Gastrocnemius medialis (tissue), 4 donors: ENCODE measurements at regions not wholly inside any gene's neighbourhood (a gene's known extent, or its start where the extent isn't known, plus 50 kb on each side); places are given as distances from the start of the nearest gene placed in this dataset.

Source experiments
- CTCF ChIP-seq, 5 experiments: fragments of 450-650 bp in 3 of 5; fragments of 200-600 bp in 2 of 5; sonication (generic) in 2 of 5; IDR thresholded peaks in 4 of 5; conservative IDR thresholded peaks in 1 of 5; 1 replicate in 4 of 5; 2 replicates in 1 of 5; pipeline ENCODE4 v1.5.1; 2016 to 2019; ENCODE audit warnings: antibody characterized with exemption in 5 of 5, mild to moderate bottlenecking in 3 of 5, moderate library complexity in 3 of 5
- POLR2A ChIP-seq, 2 donors: fragments of 450-650 bp; IDR thresholded peaks; one replicate each; pipeline ENCODE4 v1.6.1; 2017; ENCODE audit warnings: antibody characterized with exemption in 2 of 2, mild to moderate bottlenecking in 2 of 2, moderate library complexity in 2 of 2

DNA sequence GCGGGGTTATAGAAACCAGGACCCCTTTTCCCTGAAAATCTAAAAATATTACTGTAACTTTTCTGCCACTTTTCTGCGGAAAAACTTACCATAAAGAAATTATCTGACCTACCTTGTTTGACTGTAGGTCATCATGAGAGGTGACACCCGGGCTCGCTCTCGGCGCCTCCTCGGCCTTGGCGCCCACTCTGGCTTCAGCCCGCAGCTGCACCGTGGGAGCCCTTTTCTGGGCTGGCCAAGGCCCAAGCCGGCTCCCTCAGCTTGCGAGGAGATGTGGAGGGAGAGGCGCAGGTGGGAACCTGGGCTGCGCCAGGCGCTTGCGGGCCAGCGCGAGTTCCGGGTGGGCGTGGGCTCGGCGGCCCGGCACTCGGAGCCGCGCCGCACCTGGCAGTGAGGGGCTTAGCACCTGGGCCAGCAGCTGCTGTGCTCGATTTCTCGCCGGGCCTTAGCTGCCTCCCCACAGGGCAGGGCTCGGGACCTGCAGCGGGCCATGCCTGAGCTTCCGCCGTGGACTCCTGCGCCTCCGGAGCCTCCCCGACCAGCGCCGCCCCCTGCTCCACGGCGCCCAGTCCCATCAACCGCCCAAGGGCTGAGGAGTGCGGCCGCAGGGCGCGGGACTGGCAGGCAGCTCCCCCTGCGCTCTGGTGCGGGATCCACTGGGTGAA, 107.7 kb upstream of the DNAJC10 start:
- TF ChIP-seq POLR2A (IDR thresholded peaks at IDR 0.05): no peak
- TF ChIP-seq CTCF (IDR thresholded peaks at IDR 0.05 in 4 of 5, conservative IDR thresholded peaks at IDR 0.05 in 1 of 5): no peak
